Trophoblast cell (in vitro differentiated cells and primary cell): ENCODE measurements at regions not wholly inside any gene's neighbourhood (a gene's known extent, or its start where the extent isn't known, plus 50 kb on each side); places are given as distances from the start of the nearest gene placed in this dataset.

ENCODE experiments used
- DNase-seq, 2 donors: peaks; one replicate each; pipeline ENCODE4 v3.0.0-alpha.2; 2016
- H2AFZ ChIP-seq: 2 replicates; pipeline ENCODE4 v1.6.1; 2013; ENCODE audit warnings: low read length, moderate library complexity, mild to moderate bottlenecking; ENCODE audit not compliant: insufficient read depth, poor library complexity
- H2AK5ac ChIP-seq: 2 replicates; pipeline ENCODE4 v1.6.1; 2013; ENCODE audit warnings: mild to moderate bottlenecking, low read length
- H2BK120ac ChIP-seq: 2 replicates; pipeline ENCODE4 v1.6.1; 2013; ENCODE audit warnings: low read length, mild to moderate bottlenecking, moderate library complexity; ENCODE audit not compliant: insufficient read depth, poor library complexity
- H2BK12ac ChIP-seq: 2 replicates; pipeline ENCODE4 v1.6.1; 2013; ENCODE audit warnings: mild to moderate bottlenecking, low read length, moderate library complexity
- H2BK5ac ChIP-seq: 2 replicates; pipeline ENCODE4 v1.6.1; 2013; ENCODE audit warnings: low read length, low read depth, moderate library complexity, mild to moderate bottlenecking; ENCODE audit not compliant: poor library complexity
- H3K14ac ChIP-seq: 2 replicates; pipeline ENCODE4 v1.6.1; 2013; ENCODE audit warnings: mild to moderate bottlenecking, low read length
- H3K18ac ChIP-seq: 2 replicates; pipeline ENCODE4 v1.6.1; 2013; ENCODE audit warnings: mild to moderate bottlenecking, low read length
- H3K23ac ChIP-seq: 2 replicates; pipeline ENCODE4 v1.6.1; 2013; ENCODE audit warnings: low read length
- H3K27ac ChIP-seq: 2 replicates; pipeline ENCODE4 v1.5.1; 2013; ENCODE audit warnings: low read depth, mild to moderate bottlenecking, inconsistent platforms, low read length, moderate library complexity
- H3K27me3 ChIP-seq: 2 replicates; pipeline ENCODE4 v1.6.1; 2013; ENCODE audit warnings: inconsistent platforms, mild to moderate bottlenecking, low read length, moderate library complexity; ENCODE audit not compliant: insufficient read depth
- H3K36me3 ChIP-seq, 2 experiments: 1 replicate in 1 of 2; 2 replicates in 1 of 2; pipeline ENCODE4 v1.6.1; 2013; ENCODE audit warnings: low read length in 2 of 2, mild to moderate bottlenecking in 2 of 2, moderate library complexity in 1 of 2; ENCODE audit not compliant: insufficient read depth in 2 of 2, control insufficient read depth in 1 of 2
- H3K4ac ChIP-seq: 2 replicates; pipeline ENCODE4 v1.6.1; 2013; ENCODE audit warnings: low read depth, mild to moderate bottlenecking, low read length, moderate library complexity
- H3K4me1 ChIP-seq, 2 experiments: 1 replicate in 1 of 2; 2 replicates in 1 of 2; pipeline ENCODE4 v1.6.1; 2013; ENCODE audit warnings: low read length in 2 of 2, mild to moderate bottlenecking in 2 of 2, moderate library complexity in 1 of 2; ENCODE audit not compliant: insufficient read depth in 2 of 2, control insufficient read depth in 1 of 2
- H3K4me2 ChIP-seq: 2 replicates; pipeline ENCODE4 v1.6.1; 2013; ENCODE audit warnings: inconsistent platforms, mild to moderate bottlenecking, low read length, moderate library complexity
- H3K4me3 ChIP-seq: 2 replicates; pipeline ENCODE4 v1.5.1; 2013; ENCODE audit warnings: mild to moderate bottlenecking, low read depth, low read length, inconsistent platforms
- H3K79me1 ChIP-seq: one replicate; pipeline ENCODE4 v1.6.1; 2013; ENCODE audit warnings: low read length
- H3K79me2 ChIP-seq: 2 replicates; pipeline ENCODE4 v1.6.1; 2013; ENCODE audit warnings: low read length, mild to moderate bottlenecking; ENCODE audit not compliant: control insufficient read depth, insufficient read depth, poor library complexity
- H3K9ac ChIP-seq: 2 replicates; pipeline ENCODE4 v1.6.1; 2013; ENCODE audit warnings: mild to moderate bottlenecking, low read length
- H3K9me3 ChIP-seq: 2 replicates; pipeline ENCODE4 v1.6.1; 2013; ENCODE audit warnings: low read depth, mild to moderate bottlenecking, control low read depth, inconsistent platforms, low read length; ENCODE audit not compliant: insufficient read depth
- H4K12ac ChIP-seq: 2 replicates; pipeline ENCODE4 v1.6.1; 2013; ENCODE audit warnings: low read depth, mild to moderate bottlenecking, low read length, moderate library complexity
- H4K8ac ChIP-seq: 2 replicates; pipeline ENCODE4 v1.6.1; 2013; ENCODE audit warnings: low read depth, mild to moderate bottlenecking, low read length, moderate library complexity
- H4K91ac ChIP-seq: one replicate; pipeline ENCODE4 v1.6.1; 2013; ENCODE audit warnings: low read depth, mild to moderate bottlenecking, low read length, moderate library complexity
- WGBS: extraction: QIAGEN DNeasy Blood & Tissue Kit; methylation state at CpG from one replicate; pipeline ENCODE4 v1.1.7; 2013; ENCODE audit warnings: missing lambda C conversion rate; ENCODE audit not compliant: insufficient read length, insufficient coverage; ENCODE audit errors: extremely low coverage; 5-methylcytosine and 5-hydroxymethylcytosine counted together

DNA sequence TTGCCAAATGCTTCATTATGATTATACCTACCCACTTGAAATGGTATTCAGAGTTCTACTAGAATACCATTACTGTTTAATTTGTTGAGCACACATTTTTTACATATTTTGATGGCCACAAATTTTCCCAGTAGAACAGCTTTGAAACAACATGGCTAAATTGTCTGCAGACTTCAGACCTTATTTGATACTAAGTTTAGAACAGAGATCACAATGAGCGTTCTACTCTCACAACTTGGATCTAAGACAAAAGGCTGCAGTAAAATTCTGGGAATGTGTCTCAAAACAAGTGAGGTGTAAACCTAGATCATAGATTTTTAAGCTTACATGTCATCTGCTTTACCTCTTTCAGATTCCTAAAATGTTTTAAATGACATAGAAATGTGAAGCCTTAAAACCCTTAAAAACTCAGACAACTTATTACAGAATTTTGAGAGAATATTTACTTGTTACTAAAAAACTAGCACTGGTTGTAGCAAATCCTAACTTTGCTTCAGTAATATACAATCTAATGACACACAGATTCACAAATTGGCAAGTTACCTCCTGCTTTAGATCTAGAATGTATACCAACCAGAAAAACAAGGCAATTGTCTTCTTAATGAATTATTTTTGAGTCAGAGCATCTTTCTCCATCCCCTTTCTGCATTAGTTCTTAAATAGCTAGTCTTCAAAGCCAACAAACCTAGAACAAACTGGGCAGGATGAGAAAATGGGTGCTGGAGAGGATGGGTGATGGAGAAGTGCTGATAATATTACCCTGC, 243.3 kb downstream of the SLC7A11 start:
- Histone ChIP-seq H2BK120ac (no peak overlapping the region), H3K36me3 (no peaks in the 10 kb centered on the region), H3K79me2 (no peaks in the 10 kb centered on the region), H3K23ac (no peak overlapping the region), H3K4me3 (no peak overlapping the region), H3K27me3 (no peaks in the 10 kb centered on the region), H4K91ac (no peak overlapping the region), H3K27ac (no peak overlapping the region), H3K18ac (no peak overlapping the region), H2BK5ac (no peak overlapping the region), H3K4ac (no peak overlapping the region), H3K14ac (no peak overlapping the region), H4K12ac (no peak overlapping the region), H3K4me2 (no peak overlapping the region), H4K8ac (no peak overlapping the region), H3K79me1 (no peaks in the 10 kb centered on the region), H2AFZ (no peak overlapping the region), H3K4me1 (no peaks in the 10 kb centered on the region), H2AK5ac (no peak overlapping the region), H2BK12ac (no peak overlapping the region), H3K9ac (no peak overlapping the region), H3K9me3 (no peaks in the 10 kb centered on the region)
- DNase-seq, result peak in 1 of 2 donors; percentile 52
- no CpG with 5 or more reads among the region's 1 CpG for WGBS

DNA sequence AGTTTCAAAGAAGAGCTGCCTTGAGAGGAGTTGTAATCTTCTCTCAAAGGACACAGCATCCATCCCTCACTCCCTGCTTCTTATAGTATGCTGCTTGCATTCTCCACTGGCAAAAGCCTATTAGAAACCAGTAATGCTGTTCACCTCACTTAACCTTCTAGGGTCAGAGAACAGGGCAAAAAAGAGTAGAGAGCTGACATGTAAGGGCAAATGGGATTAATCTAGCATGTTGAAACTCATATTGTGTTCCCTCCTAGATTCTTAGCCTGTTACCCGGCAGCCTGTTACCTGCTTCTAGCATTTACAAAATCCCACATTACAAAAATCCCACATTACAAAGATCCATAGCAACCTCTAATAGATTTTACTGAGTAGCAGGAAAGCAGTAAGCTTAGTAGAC, 244.7 kb downstream of the SLC7A11 start:
- no peak overlapping the region for H2BK12ac ChIP-seq
- H4K8ac ChIP-seq, result no peak overlapping the region
- no peak overlapping the region for H2AK5ac ChIP-seq
- no peaks in the 10 kb centered on the region for H3K79me1 ChIP-seq
- no CpG with 5 or more reads among the region's 1 CpG for WGBS
- H2BK5ac ChIP-seq, result no peak overlapping the region
- H3K23ac ChIP-seq, result no peak overlapping the region
- no peak for DNase-seq
- H3K18ac ChIP-seq, result no peak overlapping the region
- H3K4me3 ChIP-seq, result no peak overlapping the region
- H3K79me2 ChIP-seq, result no peaks in the 10 kb centered on the region
- H4K12ac ChIP-seq, result no peak overlapping the region
- H3K14ac ChIP-seq, result no peak overlapping the region
- no peaks in the 10 kb centered on the region for H3K36me3 ChIP-seq
- H4K91ac ChIP-seq, result no peak overlapping the region
- H3K9ac ChIP-seq, result no peak overlapping the region
- no peaks in the 10 kb centered on the region for H3K27me3 ChIP-seq
- H3K4ac ChIP-seq, result no peak overlapping the region
- H3K27ac ChIP-seq, result no peak overlapping the region
- no peak overlapping the region for H3K4me2 ChIP-seq
- no peak overlapping the region for H2AFZ ChIP-seq
- no peak overlapping the region for H2BK120ac ChIP-seq
- no peaks in the 10 kb centered on the region for H3K4me1 ChIP-seq
- H3K9me3 ChIP-seq, result no peaks in the 10 kb centered on the region

DNA sequence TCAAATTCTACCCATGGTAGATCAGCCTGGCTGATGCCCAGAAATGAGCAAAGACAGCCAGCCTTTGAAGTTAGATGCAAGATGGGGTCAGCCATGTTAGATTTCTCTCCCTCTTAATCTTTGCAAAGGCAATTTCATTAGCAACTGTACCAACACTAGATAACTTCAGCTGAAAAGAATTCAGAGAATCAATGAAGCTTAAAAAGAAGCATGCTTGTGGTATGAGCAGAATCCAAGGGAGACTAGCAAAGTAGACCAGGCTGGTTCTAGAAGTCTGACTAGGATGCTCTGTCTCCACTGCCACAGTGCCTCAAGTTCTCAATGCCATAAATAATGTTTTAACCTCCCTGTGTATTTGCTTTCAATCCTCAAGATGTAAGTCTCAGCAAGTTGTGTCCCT, 247.3 kb downstream of the SLC7A11 start:
- H3K27me3 ChIP-seq, result no peaks in the 10 kb centered on the region

DNA sequence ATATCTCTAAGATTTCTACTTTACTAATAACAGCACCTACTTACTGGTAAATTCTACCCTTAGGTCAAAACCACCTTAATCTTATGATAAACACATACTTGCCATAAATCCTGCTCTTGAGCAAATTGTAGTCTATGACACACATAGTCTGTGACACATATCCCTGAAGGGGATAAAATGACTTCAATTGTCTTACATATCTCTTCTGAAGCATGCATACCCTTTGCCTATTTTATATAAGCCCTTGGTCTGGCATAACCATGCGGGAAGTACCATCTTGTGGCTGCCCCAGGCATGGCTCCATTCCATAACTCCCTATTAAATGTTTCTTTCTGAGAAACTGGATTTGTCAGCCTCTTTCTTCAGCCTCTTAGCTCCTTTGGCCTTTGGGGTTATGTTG, 248.9 kb downstream of the SLC7A11 start:
- Histone ChIP-seq H3K14ac (no peak overlapping the region), H2BK12ac (no peak overlapping the region), H3K9ac (no peak overlapping the region), H2AFZ (no peak overlapping the region), H3K9me3 (no peaks in the 10 kb centered on the region), H3K36me3 (no peaks in the 10 kb centered on the region), H3K27me3 (no peaks in the 10 kb centered on the region), H3K27ac (no peak overlapping the region), H3K79me1 (no peaks in the 10 kb centered on the region), H3K4me1 (no peaks in the 10 kb centered on the region), H2AK5ac (no peak overlapping the region), H4K91ac (no peak overlapping the region), H3K23ac (no peak overlapping the region), H3K4me3 (no peak overlapping the region), H3K18ac (no peak overlapping the region), H2BK120ac (no peak overlapping the region), H3K4me2 (no peak overlapping the region), H3K4ac (no peak overlapping the region), H2BK5ac (no peak overlapping the region), H4K8ac (no peak overlapping the region), H4K12ac (no peak overlapping the region), H3K79me2 (no peaks in the 10 kb centered on the region)
- WGBS, result no CpG with 5 or more reads among the region's 1 CpG
- peak; percentile 89 to 96 for DNase-seq

More for the DNA sequence above, 247.3 kb downstream of the SLC7A11 start:
- Histone ChIP-seq H3K14ac (no peak overlapping the region), H3K27ac (no peak overlapping the region), H3K79me1 (no peaks in the 10 kb centered on the region), H4K12ac (no peak overlapping the region), H2BK5ac (no peak overlapping the region), H3K36me3 (no peaks in the 10 kb centered on the region), H3K4ac (no peak overlapping the region), H3K9ac (no peak overlapping the region), H3K79me2 (no peaks in the 10 kb centered on the region), H3K4me2 (no peak overlapping the region), H3K4me1 (no peaks in the 10 kb centered on the region), H4K8ac (no peak overlapping the region), H2AFZ (no peak overlapping the region), H3K23ac (no peak overlapping the region), H3K4me3 (no peak overlapping the region), H2BK120ac (no peak overlapping the region), H4K91ac (no peak overlapping the region), H3K9me3 (no peaks in the 10 kb centered on the region), H2AK5ac (no peak overlapping the region), H2BK12ac (no peak overlapping the region), H3K18ac (no peak overlapping the region)
- DNase-seq, result peak in 1 of 2 donors; percentile 77
